GM21723 (cell line): ENCODE measurements at regions not wholly inside any gene's neighbourhood (a gene's known extent, or its start where the extent isn't known, plus 50 kb on each side); places are given as distances from the start of the nearest gene placed in this dataset.
A peak's percentile ranks its signal among the peaks of the same experiment; 100 is the strongest.

Source experiments
- ATAC-seq: cut with Tn5 transposase; IDR thresholded peaks from one replicate; pipeline ENCODE4 v1.9.1; 2021; ENCODE audit warnings: mild to moderate bottlenecking, moderate library complexity; ENCODE audit not compliant: unreplicated experiment

- ATAC-seq, result no peak
These were observed 142.8 kb upstream of the STK17B start for GRCh38 chr2:196314157-196314556.

- ATAC-seq, result no peak
These were observed 143.4 kb upstream of the STK17B start for GRCh38 chr2:196314780-196315179.

- ATAC-seq, result no peak
These were observed 144.1 kb upstream of the STK17B start for GRCh38 chr2:196315388-196316049.

GRCh38 chr2:196316050-196316430 is 144.7 kb upstream of the STK17B start:
- ATAC-seq, result no peak

- ATAC-seq, result no peak
These were observed 147.4 kb upstream of the STK17B start for GRCh38 chr2:196318517-196319377.

GRCh38 chr2:196322973-196323810 is 151.8 kb upstream of the STK17B start:
- no peak for ATAC-seq

- no peak for ATAC-seq
These were observed 152.8 kb upstream of the STK17B start for GRCh38 chr2:196324211-196324610.

- ATAC-seq, result no peak
These were observed 156.8 kb upstream of the STK17B start for GRCh38 chr2:196328088-196328680.

- no peak for ATAC-seq
These were observed 158.6 kb upstream of the STK17B start for GRCh38 chr2:196329959-196330358.

GRCh38 chr2:196330645-196331044 is 159.3 kb upstream of the STK17B start:
- ATAC-seq, result no peak

GRCh38 chr2:196331143-196331542 is 159.8 kb upstream of the STK17B start:
- no peak for ATAC-seq

GRCh38 chr2:196331851-196332250 is 160.5 kb upstream of the STK17B start:
- no peak for ATAC-seq

- no peak for ATAC-seq
These were observed 162.0 kb upstream of the STK17B start for GRCh38 chr2:196333397-196333796.

- no peak for ATAC-seq
These were observed 163.3 kb upstream of the STK17B start for GRCh38 chr2:196334710-196335109.

- ATAC-seq, result no peak
These were observed 163.8 kb upstream of the STK17B start for GRCh38 chr2:196335221-196335634.

- ATAC-seq, result no peak
These were observed 164.8 kb upstream of the STK17B start for GRCh38 chr2:196336207-196336606.

GRCh38 chr2:196336715-196337114 is 165.3 kb upstream of the STK17B start:
- peak; percentile 46 for ATAC-seq

- no peak for ATAC-seq
These were observed 166.0 kb upstream of the STK17B start for GRCh38 chr2:196337208-196337953.

- no peak for ATAC-seq
These were observed 167.1 kb upstream of the STK17B start for GRCh38 chr2:196338440-196338839.

GRCh38 chr2:196341277-196341841 is 170.0 kb upstream of the STK17B start:
- no peak for ATAC-seq
